Hippocampal formation (tissue), 2 donors: ENCODE measurements at regions not wholly inside any gene's neighbourhood (a gene's known extent, or its start where the extent isn't known, plus 50 kb on each side); places are given as distances from the start of the nearest gene placed in this dataset.
"Not testable (repeated sequence)": the region's sequence is repeated elsewhere in the genome, so short reads cannot be mapped to it uniquely, and the experiment has no call there.

ENCODE experiments used
- DNase-seq, 2 donors: peaks; one replicate each; lab custom pipeline; 2025; lab: John Stamatoyannopoulos, UW

- DNase-seq = no peak
Measured at GRCh38 chr10:53177468-53177867, 404.9 kb upstream of the MBL2 start.

GRCh38 chr10:53166325-53166724 is 393.7 kb upstream of the MBL2 start:
- no peak for DNase-seq

GRCh38 chr10:53162856-53163255 is 390.3 kb upstream of the MBL2 start:
- DNase-seq = no peak

- DNase-seq = no peak
Measured at GRCh38 chr10:53161231-53161630, 388.6 kb upstream of the MBL2 start.

GRCh38 chr10:53155674-53156073 is 383.1 kb upstream of the MBL2 start:
- DNase-seq = not testable (repeated sequence)

- DNase-seq = no peak
Measured at GRCh38 chr10:53153831-53154230, 381.2 kb upstream of the MBL2 start.

GRCh38 chr10:53140506-53140905 is 367.9 kb upstream of the MBL2 start:
- DNase-seq = no peak

GRCh38 chr10:53135897-53136253 is 363.3 kb upstream of the MBL2 start:
- no peak for DNase-seq

GRCh38 chr10:53135213-53135896 is 362.8 kb upstream of the MBL2 start:
- DNase-seq = no peak

GRCh38 chr10:53134050-53134449 is 361.5 kb upstream of the MBL2 start:
- no peak for DNase-seq

- DNase-seq = no peak
Measured at GRCh38 chr10:53130337-53130736, 357.8 kb upstream of the MBL2 start.

- no peak for DNase-seq
Measured at GRCh38 chr10:53127686-53128085, 355.1 kb upstream of the MBL2 start.

- DNase-seq = no peak
Measured at GRCh38 chr10:53123311-53123710, 350.7 kb upstream of the MBL2 start.

GRCh38 chr10:53122281-53122680 is 349.7 kb upstream of the MBL2 start:
- DNase-seq = no peak

- no peak for DNase-seq
Measured at GRCh38 chr10:53115660-53116059, 343.1 kb upstream of the MBL2 start.

GRCh38 chr10:53111529-53111928 is 338.9 kb upstream of the MBL2 start:
- DNase-seq = no peak

GRCh38 chr10:53109320-53109719 is 336.7 kb upstream of the MBL2 start:
- no peak for DNase-seq

- no peak for DNase-seq
Measured at GRCh38 chr10:53108317-53108934, 335.8 kb upstream of the MBL2 start.

GRCh38 chr10:53107711-53108110 is 335.1 kb upstream of the MBL2 start:
- no peak for DNase-seq

- DNase-seq = no peak
Measured at GRCh38 chr10:53102424-53102823, 329.8 kb upstream of the MBL2 start.

- no peak for DNase-seq
Measured at GRCh38 chr10:53093878-53094277, 321.3 kb upstream of the MBL2 start.

- no peak for DNase-seq
Measured at GRCh38 chr10:53091574-53091973, 319.0 kb upstream of the MBL2 start.

GRCh38 chr10:53088961-53089360 is 316.4 kb upstream of the MBL2 start:
- no peak for DNase-seq

GRCh38 chr10:53079283-53079682 is 306.7 kb upstream of the MBL2 start:
- DNase-seq = no peak
